ENCODE measurements at regions not wholly inside any gene's neighbourhood (a gene's known extent, or its start where the extent isn't known, plus 50 kb on each side); places are given as distances from the start of the nearest gene placed in this dataset.

DNA sequence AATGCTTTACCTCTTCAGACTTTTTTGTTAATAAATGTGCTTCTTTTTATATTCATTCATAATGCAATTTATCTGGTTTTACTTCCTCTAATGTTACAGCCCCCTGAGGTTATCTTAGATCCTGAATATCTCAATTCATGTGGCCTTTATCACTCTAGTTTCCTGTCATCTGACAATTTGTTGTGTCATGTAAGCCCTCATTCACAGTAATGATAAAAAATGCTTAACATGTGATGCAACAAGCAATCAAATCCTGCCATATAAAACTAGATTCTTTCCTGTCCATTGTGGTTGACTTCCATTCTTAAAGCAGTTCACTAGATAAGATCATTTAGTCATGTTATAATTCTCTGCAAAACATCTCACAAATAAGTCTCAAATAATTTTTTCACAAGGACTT, 991.2 kb upstream of the ACO1 start:
- Histone ChIP-seq H3K36me3 (ENCODE audit: control insufficient read depth, insufficient read depth, low read length) (no peaks in the 10 kb centered on the region), H3K4me1 (ENCODE audit: control insufficient read depth, insufficient read depth, low read length) (no peaks in the 10 kb centered on the region), H3K27me3 (ENCODE audit: control insufficient read depth, insufficient read depth, low read length) (no peaks in the 10 kb centered on the region), H3K9me3 (ENCODE audit: control insufficient read depth, insufficient read depth, low read depth, low read length) (no peaks in the 10 kb centered on the region), H3K27ac (ENCODE audit: low read length) (no peak overlapping the region), H3K4me3 (ENCODE audit: low read depth in 2 of 2, low read length in 2 of 2) (no peak overlapping the region)
- in situ Hi-C loops (cut with HindIII; ENCODE audit: low pct_unique_long_range_greater_than_20kb, low sequenced_read_pairs) (no loop called here), intact Hi-C loops (cut with micrococcal nuclease; ENCODE audit: unreplicated experiment) (no loop called here)
- CTCF ChIA-PET, result no interaction called here
- TF ChIP-seq CTCF (IDR thresholded peaks at IDR 0.05) (no peak), POLR2AphosphoS5 (IDR thresholded peaks at IDR 0.05; ENCODE audit: low read depth, low read length) (no peak), SIN3A (IDR thresholded peaks at IDR 0.05; ENCODE audit: borderline replicate concordance, insufficient read depth, low read depth, low read length) (no peak), REST (IDR thresholded peaks at IDR 0.05; ENCODE audit: insufficient read depth in 1 of 2, low read depth in 2 of 2, low read length in 1 of 2) (no peak)
- DNase-seq (ENCODE audit: low read depth, low spot score) (no peak), ATAC-seq (no peak)
- POLR2A ChIA-PET, result no interaction called here
- BruUV-seq (replicated peaks), result no TSS peak

DNA sequence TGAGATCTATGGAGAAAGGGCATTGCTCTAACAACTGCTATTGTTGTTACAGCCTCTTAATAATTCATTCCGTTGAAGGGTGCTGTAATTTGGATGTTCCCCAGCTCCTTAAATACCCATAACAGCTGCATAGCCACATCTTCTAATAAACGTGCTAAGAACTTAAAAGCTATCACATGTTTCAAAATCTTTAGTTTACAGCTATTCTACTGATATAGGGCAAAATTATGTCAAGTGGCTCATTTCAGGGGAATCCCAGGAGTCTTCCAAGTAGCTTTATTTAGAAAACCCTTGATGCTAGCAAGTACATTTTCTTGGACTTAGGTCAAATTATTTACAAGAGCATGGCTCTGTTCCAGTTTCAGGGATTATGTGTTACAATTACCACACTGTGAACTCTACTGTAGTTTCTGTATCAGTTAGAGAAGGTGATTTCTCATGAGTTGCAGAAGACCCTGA, 990.4 kb upstream of the ACO1 start:
- intact Hi-C loops (cut with micrococcal nuclease; ENCODE audit: unreplicated experiment), result no loop called here
- Histone ChIP-seq H3K36me3 (ENCODE audit: control insufficient read depth, insufficient read depth, low read length) (no peaks in the 10 kb centered on the region), H3K9me3 (ENCODE audit: control insufficient read depth, insufficient read depth, low read depth, low read length) (no peaks in the 10 kb centered on the region), H3K4me3 (ENCODE audit: low read depth in 2 of 2, low read length in 2 of 2) (no peak overlapping the region), H3K27me3 (ENCODE audit: control insufficient read depth, insufficient read depth, low read length) (no peaks in the 10 kb centered on the region), H3K27ac (ENCODE audit: low read length) (no peak overlapping the region), H3K4me1 (ENCODE audit: control insufficient read depth, insufficient read depth, low read length) (no peaks in the 10 kb centered on the region)
- no peak for TF ChIP-seq CTCF (IDR thresholded peaks at IDR 0.05)
- TF ChIP-seq TCF7L2 (IDR thresholded peaks at IDR 0.05; ENCODE audit: low read depth, low read length), result no peak
- ATAC-seq (no peak), DNase-seq (ENCODE audit: low read depth, low spot score) (no peak)
- ChIA-PET CTCF (no interaction called here), POLR2A (no interaction called here)
- no TSS peak for BruUV-seq (replicated peaks)
- in situ Hi-C loops (cut with HindIII; ENCODE audit: low pct_unique_long_range_greater_than_20kb, low sequenced_read_pairs), result no loop called here

DNA sequence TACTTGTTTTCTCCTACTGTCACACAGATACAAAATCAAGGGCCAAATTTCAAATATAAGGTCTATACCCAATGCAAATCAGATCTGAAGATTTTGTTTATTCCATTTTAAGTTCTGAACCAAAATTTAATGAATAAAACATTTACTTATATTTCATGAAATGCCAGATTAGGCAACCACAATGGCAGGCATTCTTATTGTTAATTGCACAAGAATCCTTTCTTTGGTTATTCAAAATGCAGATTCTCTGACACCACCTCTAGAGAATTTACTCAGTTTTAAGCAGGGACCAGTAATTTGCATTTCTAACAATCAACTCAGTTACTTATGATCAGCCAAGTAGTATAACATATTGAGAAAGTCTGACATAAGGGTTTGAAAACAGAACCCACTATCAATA, 972.4 kb upstream of the ACO1 start:
- in situ Hi-C loops (cut with HindIII; ENCODE audit: low pct_unique_long_range_greater_than_20kb, low sequenced_read_pairs), result no loop called here
- ATAC-seq, result no peak

More for the DNA sequence above, 972.4 kb upstream of the ACO1 start:
- TF ChIP-seq REST (IDR thresholded peaks at IDR 0.05; ENCODE audit: insufficient read depth in 1 of 2, low read depth in 2 of 2, low read length in 1 of 2) (no peak), TCF7L2 (IDR thresholded peaks at IDR 0.05; ENCODE audit: low read depth, low read length) (no peak)
- BruUV-seq (replicated peaks), result no TSS peak
- intact Hi-C loops (cut with micrococcal nuclease; ENCODE audit: unreplicated experiment), result no loop called here
- Histone ChIP-seq H3K4me3 (ENCODE audit: low read depth in 2 of 2, low read length in 2 of 2) (no peak overlapping the region), H3K4me1 (ENCODE audit: control insufficient read depth, insufficient read depth, low read length) (no peaks in the 10 kb centered on the region), H3K9me3 (ENCODE audit: control insufficient read depth, insufficient read depth, low read depth, low read length) (no peaks in the 10 kb centered on the region), H3K27me3 (ENCODE audit: control insufficient read depth, insufficient read depth, low read length) (no peaks in the 10 kb centered on the region), H3K27ac (ENCODE audit: low read length) (no peak overlapping the region), H3K36me3 (ENCODE audit: control insufficient read depth, insufficient read depth, low read length) (no peaks in the 10 kb centered on the region)
- DNase-seq (ENCODE audit: low read depth, low spot score), result no peak
- CTCF ChIA-PET, result no interaction called here
- POLR2A ChIA-PET, result no interaction called here
